Mammary epithelial cell (primary cell): ENCODE measurements at regions not wholly inside any gene's neighbourhood (a gene's known extent, or its start where the extent isn't known, plus 50 kb on each side); places are given as distances from the start of the nearest gene placed in this dataset.

ENCODE experiments used
- EZH2 ChIP-seq: IDR thresholded peaks from 2 replicates; pipeline ENCODE4 v1.6.1; 2012; ENCODE audit warnings: low read length, inconsistent platforms, borderline replicate concordance
- TF ChIP-seq, protein P1 (sequence below), 2 donors: IDR thresholded peaks in 1 of 2; conservative IDR thresholded peaks in 1 of 2; 2 replicates each; pipeline ENCODE4 v1.5.1; 2011 to 2012; ENCODE audit warnings: inconsistent platforms in 2 of 2, low read length in 2 of 2, mild to moderate bottlenecking in 2 of 2, control low read depth in 1 of 2, low read depth in 1 of 2; ENCODE audit not compliant: insufficient read depth in 1 of 2; ENCODE audit errors: extremely low read depth in 1 of 2

DNA sequence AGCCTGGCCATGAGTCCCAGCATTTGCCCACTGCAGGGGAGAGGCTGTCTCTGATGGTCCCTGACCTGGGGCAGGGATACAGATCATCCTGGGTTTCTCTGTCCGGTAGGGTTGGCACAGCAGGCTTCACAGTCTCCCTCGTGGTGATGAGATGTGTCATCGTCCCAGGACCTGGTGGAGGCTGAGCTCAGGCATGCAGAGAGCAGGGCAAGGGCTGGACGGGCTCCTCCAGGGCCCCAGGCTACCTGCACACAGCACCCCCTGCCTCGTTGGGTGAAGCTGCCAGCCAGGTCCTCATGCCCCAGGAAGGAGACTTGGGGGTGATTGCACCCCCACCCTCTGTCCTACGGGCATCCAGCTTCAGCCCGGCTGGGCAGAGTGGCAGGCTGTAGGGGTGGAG is 155.8 kb upstream of the GSE1 start:
- TF ChIP-seq, protein P1, sequence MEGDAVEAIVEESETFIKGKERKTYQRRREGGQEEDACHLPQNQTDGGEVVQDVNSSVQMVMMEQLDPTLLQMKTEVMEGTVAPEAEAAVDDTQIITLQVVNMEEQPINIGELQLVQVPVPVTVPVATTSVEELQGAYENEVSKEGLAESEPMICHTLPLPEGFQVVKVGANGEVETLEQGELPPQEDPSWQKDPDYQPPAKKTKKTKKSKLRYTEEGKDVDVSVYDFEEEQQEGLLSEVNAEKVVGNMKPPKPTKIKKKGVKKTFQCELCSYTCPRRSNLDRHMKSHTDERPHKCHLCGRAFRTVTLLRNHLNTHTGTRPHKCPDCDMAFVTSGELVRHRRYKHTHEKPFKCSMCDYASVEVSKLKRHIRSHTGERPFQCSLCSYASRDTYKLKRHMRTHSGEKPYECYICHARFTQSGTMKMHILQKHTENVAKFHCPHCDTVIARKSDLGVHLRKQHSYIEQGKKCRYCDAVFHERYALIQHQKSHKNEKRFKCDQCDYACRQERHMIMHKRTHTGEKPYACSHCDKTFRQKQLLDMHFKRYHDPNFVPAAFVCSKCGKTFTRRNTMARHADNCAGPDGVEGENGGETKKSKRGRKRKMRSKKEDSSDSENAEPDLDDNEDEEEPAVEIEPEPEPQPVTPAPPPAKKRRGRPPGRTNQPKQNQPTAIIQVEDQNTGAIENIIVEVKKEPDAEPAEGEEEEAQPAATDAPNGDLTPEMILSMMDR (conservative IDR thresholded peaks at IDR 0.05 in 1 of 2, IDR thresholded peaks at IDR 0.05 in 1 of 2; ENCODE audit: extremely low read depth in 1 of 2, insufficient read depth in 1 of 2, low read depth in 1 of 2, low read length in 2 of 2), result no peak
- TF ChIP-seq EZH2, result no peak
